Breast epithelium (tissue), 3 donors: ENCODE measurements at regions not wholly inside any gene's neighbourhood (a gene's known extent, or its start where the extent isn't known, plus 50 kb on each side); places are given as distances from the start of the nearest gene placed in this dataset.

Source experiments
- POLR2A ChIP-seq: fragments of 450-650 bp; IDR thresholded peaks from one replicate; pipeline ENCODE4 v1.6.1; 2016; ENCODE audit warnings: antibody characterized with exemption, mild to moderate bottlenecking, moderate library complexity
- TF ChIP-seq, protein P1 (sequence below), 3 donors: fragments of 450-650 bp; IDR thresholded peaks; one replicate each; pipeline ENCODE4 v1.5.1; 2016 to 2017; ENCODE audit warnings: antibody characterized with exemption in 3 of 3, mild to moderate bottlenecking in 3 of 3, moderate library complexity in 3 of 3

GRCh38 chr3:64369390-64369789, 144.1 kb upstream of the PRICKLE2 start:
- TF ChIP-seq, protein P1, sequence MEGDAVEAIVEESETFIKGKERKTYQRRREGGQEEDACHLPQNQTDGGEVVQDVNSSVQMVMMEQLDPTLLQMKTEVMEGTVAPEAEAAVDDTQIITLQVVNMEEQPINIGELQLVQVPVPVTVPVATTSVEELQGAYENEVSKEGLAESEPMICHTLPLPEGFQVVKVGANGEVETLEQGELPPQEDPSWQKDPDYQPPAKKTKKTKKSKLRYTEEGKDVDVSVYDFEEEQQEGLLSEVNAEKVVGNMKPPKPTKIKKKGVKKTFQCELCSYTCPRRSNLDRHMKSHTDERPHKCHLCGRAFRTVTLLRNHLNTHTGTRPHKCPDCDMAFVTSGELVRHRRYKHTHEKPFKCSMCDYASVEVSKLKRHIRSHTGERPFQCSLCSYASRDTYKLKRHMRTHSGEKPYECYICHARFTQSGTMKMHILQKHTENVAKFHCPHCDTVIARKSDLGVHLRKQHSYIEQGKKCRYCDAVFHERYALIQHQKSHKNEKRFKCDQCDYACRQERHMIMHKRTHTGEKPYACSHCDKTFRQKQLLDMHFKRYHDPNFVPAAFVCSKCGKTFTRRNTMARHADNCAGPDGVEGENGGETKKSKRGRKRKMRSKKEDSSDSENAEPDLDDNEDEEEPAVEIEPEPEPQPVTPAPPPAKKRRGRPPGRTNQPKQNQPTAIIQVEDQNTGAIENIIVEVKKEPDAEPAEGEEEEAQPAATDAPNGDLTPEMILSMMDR (IDR thresholded peaks at IDR 0.05), result no peak
- no peak for TF ChIP-seq POLR2A
